Activated naive CD8-positive, alpha-beta T cell treated with anti-CD3 and anti-CD28 coated beads, Interleukin-2, amount 10 ng/mL, durations not matched to agents 7 days and 5 days (primary cell): ENCODE measurements at regions not wholly inside any gene's neighbourhood (a gene's known extent, or its start where the extent isn't known, plus 50 kb on each side); places are given as distances from the start of the nearest gene placed in this dataset.
"Not testable (repeated sequence)": the region's sequence is repeated elsewhere in the genome, so short reads cannot be mapped to it uniquely, and the experiment has no call there.

Experiments used
- ATAC-seq: fragments of 150-1000 bp; cut with Tn5 transposase; one replicate; pipeline ENCODE4 v1.10.0; 2021; ENCODE audit warnings: low read depth, moderate library complexity
- POLR2A ChIA-PET: fragments of 350-600 bp; sonication (Branson Sonifier 250); formaldehyde crosslinking; loops from one replicate; lab custom pipeline; 2021; ENCODE audit warnings: antibody characterized with exemption; lab: Charles Lee
- DNase-seq: peaks from one replicate; pipeline ENCODE4 v3.0.0; 2021
- H3K27ac Mint-ChIP-seq: one replicate; pipeline ENCODE4 v1.8.0; 2022; ENCODE audit warnings: mild to moderate bottlenecking, mixed read lengths
- H3K27me3 Mint-ChIP-seq: one replicate; pipeline ENCODE4 v1.8.0; 2022; ENCODE audit warnings: mild to moderate bottlenecking, moderate library complexity, mixed read lengths
- H3K36me3 Mint-ChIP-seq: one replicate; pipeline ENCODE4 v1.8.0; 2021; ENCODE audit warnings: mild to moderate bottlenecking, mixed read lengths
- H3K4me1 Mint-ChIP-seq: one replicate; pipeline ENCODE4 v1.8.0; 2021; ENCODE audit warnings: mixed read lengths
- H3K4me3 Mint-ChIP-seq: one replicate; pipeline ENCODE4 v1.8.0; 2022; ENCODE audit warnings: mild to moderate bottlenecking, moderate library complexity, mixed read lengths
- H3K9me3 Mint-ChIP-seq: one replicate; pipeline ENCODE4 v1.8.0; 2021; ENCODE audit warnings: mixed read lengths

GRCh38 chr12:112595410-112595809, 176.7 kb downstream of the PTPN11 start:
- DNase-seq (no peak), ATAC-seq (no peak)
- Mint-ChIP-seq H3K4me3 (no peak overlapping the region), H3K4me1 (no peaks in the 10 kb centered on the region), H3K9me3 (peaks cover under 1% of the 10 kb centered on the region), H3K27me3 (peaks cover 7% of the 10 kb centered on the region), H3K36me3 (no peaks in the 10 kb centered on the region), H3K27ac (no peak overlapping the region)
- POLR2A ChIA-PET, result no interaction called here

- H3K9me3 Mint-ChIP-seq, result peaks cover 4% of the 10 kb centered on the region
These were observed 179.2 kb downstream of the PTPN11 start for GRCh38 chr12:112597986-112598385.

GRCh38 chr12:112598626-112599025, 179.9 kb downstream of the PTPN11 start:
- H3K4me1 Mint-ChIP-seq, result no peaks in the 10 kb centered on the region
- POLR2A ChIA-PET, result no interaction called here
- H3K27me3 Mint-ChIP-seq, result peaks cover 18% of the 10 kb centered on the region
- DNase-seq, result no peak
- H3K27ac Mint-ChIP-seq, result no peak overlapping the region
- ATAC-seq, result no peak
- no peak overlapping the region for H3K4me3 Mint-ChIP-seq
- peaks cover 4% of the 10 kb centered on the region for H3K9me3 Mint-ChIP-seq
- H3K36me3 Mint-ChIP-seq, result no peaks in the 10 kb centered on the region

More at GRCh38 chr12:112597986-112598385, 179.2 kb downstream of the PTPN11 start:
- Mint-ChIP-seq H3K36me3 (no peaks in the 10 kb centered on the region), H3K27ac (no peak overlapping the region), H3K4me1 (no peaks in the 10 kb centered on the region), H3K27me3 (peaks cover 18% of the 10 kb centered on the region), H3K4me3 (no peak overlapping the region)
- POLR2A ChIA-PET, result no interaction called here
- no peak for DNase-seq
- ATAC-seq, result no peak

- Mint-ChIP-seq H3K27ac (no peak overlapping the region), H3K9me3 (peaks cover 4% of the 10 kb centered on the region), H3K27me3 (peaks cover 18% of the 10 kb centered on the region), H3K36me3 (no peaks in the 10 kb centered on the region), H3K4me1 (no peaks in the 10 kb centered on the region), H3K4me3 (no peak overlapping the region)
- POLR2A ChIA-PET, result no interaction called here
- DNase-seq (no peak), ATAC-seq (no peak)
These were observed 181.1 kb downstream of the PTPN11 start for GRCh38 chr12:112599871-112600270.

- Mint-ChIP-seq H3K9me3 (peaks cover 4% of the 10 kb centered on the region), H3K27me3 (peaks cover 17% of the 10 kb centered on the region), H3K4me1 (no peaks in the 10 kb centered on the region), H3K4me3 (no peak overlapping the region), H3K36me3 (no peaks in the 10 kb centered on the region), H3K27ac (no peak overlapping the region)
- DNase-seq (no peak), ATAC-seq (no peak)
- POLR2A ChIA-PET, result no interaction called here
These were observed 183.4 kb downstream of the PTPN11 start for GRCh38 chr12:112602150-112602549.

GRCh38 chr12:112606611-112607365, 184.8 kb upstream of the RPH3A start:
- POLR2A ChIA-PET, result no interaction called here
- Mint-ChIP-seq H3K9me3 (no peaks in the 10 kb centered on the region), H3K27ac (no peak overlapping the region), H3K4me1 (no peaks in the 10 kb centered on the region), H3K4me3 (no peak overlapping the region), H3K36me3 (no peaks in the 10 kb centered on the region), H3K27me3 (peaks cover 25% of the 10 kb centered on the region)
- no peak for ATAC-seq
- no peak for DNase-seq

GRCh38 chr12:112607427-112607826, 184.1 kb upstream of the RPH3A start:
- ATAC-seq (no peak), DNase-seq (no peak)
- no peaks in the 10 kb centered on the region for H3K4me1 Mint-ChIP-seq
- no peaks in the 10 kb centered on the region for H3K36me3 Mint-ChIP-seq
- H3K27me3 Mint-ChIP-seq, result peaks cover 21% of the 10 kb centered on the region
- H3K27ac Mint-ChIP-seq, result no peak overlapping the region
- no peaks in the 10 kb centered on the region for H3K9me3 Mint-ChIP-seq
- H3K4me3 Mint-ChIP-seq, result no peak overlapping the region
- POLR2A ChIA-PET, result no interaction called here

- H3K4me1 Mint-ChIP-seq, result no peaks in the 10 kb centered on the region
- peaks cover 14% of the 10 kb centered on the region for H3K27me3 Mint-ChIP-seq
- POLR2A ChIA-PET, result no interaction called here
- no peaks in the 10 kb centered on the region for H3K9me3 Mint-ChIP-seq
- H3K36me3 Mint-ChIP-seq, result no peaks in the 10 kb centered on the region
- no peak overlapping the region for H3K27ac Mint-ChIP-seq
- no peak overlapping the region for H3K4me3 Mint-ChIP-seq
- no peak for ATAC-seq
- DNase-seq, result no peak
These were observed 179.6 kb upstream of the RPH3A start for GRCh38 chr12:112611908-112612307.

- no peak for ATAC-seq
- no peaks in the 10 kb centered on the region for H3K36me3 Mint-ChIP-seq
- POLR2A ChIA-PET, result no interaction called here
- H3K4me1 Mint-ChIP-seq, result no peaks in the 10 kb centered on the region
- H3K9me3 Mint-ChIP-seq, result no peaks in the 10 kb centered on the region
- H3K27ac Mint-ChIP-seq, result no peak overlapping the region
- no peak for DNase-seq
- H3K27me3 Mint-ChIP-seq, result peaks cover 12% of the 10 kb centered on the region
- no peak overlapping the region for H3K4me3 Mint-ChIP-seq
These were observed 176.4 kb upstream of the RPH3A start for GRCh38 chr12:112615196-112615595.

GRCh38 chr12:112616469-112617152, 174.9 kb upstream of the RPH3A start:
- DNase-seq (no peak), ATAC-seq (no peak)
- Mint-ChIP-seq H3K36me3 (no peaks in the 10 kb centered on the region), H3K27me3 (peaks cover 12% of the 10 kb centered on the region), H3K9me3 (no peaks in the 10 kb centered on the region), H3K27ac (no peak overlapping the region), H3K4me1 (no peaks in the 10 kb centered on the region), H3K4me3 (no peak overlapping the region)
- POLR2A ChIA-PET, result no interaction called here

GRCh38 chr12:112617153-112617505, 174.4 kb upstream of the RPH3A start:
- Mint-ChIP-seq H3K4me3 (no peak overlapping the region), H3K27ac (no peak overlapping the region), H3K4me1 (no peaks in the 10 kb centered on the region), H3K36me3 (no peaks in the 10 kb centered on the region), H3K9me3 (no peaks in the 10 kb centered on the region), H3K27me3 (peaks cover 12% of the 10 kb centered on the region)
- ATAC-seq, result no peak
- POLR2A ChIA-PET, result no interaction called here
- no peak for DNase-seq

- H3K27me3 Mint-ChIP-seq, result no peaks in the 10 kb centered on the region
- ATAC-seq (no peak), DNase-seq (no peak)
- H3K9me3 Mint-ChIP-seq, result no peaks in the 10 kb centered on the region
- no peaks in the 10 kb centered on the region for H3K36me3 Mint-ChIP-seq
- POLR2A ChIA-PET, result no interaction called here
- H3K27ac Mint-ChIP-seq, result no peak overlapping the region
- peaks cover 3% of the 10 kb centered on the region for H3K4me1 Mint-ChIP-seq
- no peak overlapping the region for H3K4me3 Mint-ChIP-seq
These were observed 163.7 kb upstream of the RPH3A start for GRCh38 chr12:112627851-112628250.

- DNase-seq, H3K4me1 Mint-ChIP-seq, H3K27me3 Mint-ChIP-seq, POLR2A ChIA-PET, H3K27ac Mint-ChIP-seq, H3K4me3 Mint-ChIP-seq, H3K36me3 Mint-ChIP-seq, H3K9me3 Mint-ChIP-seq, ATAC-seq: not testable (repeated sequence)
These were observed 159.6 kb upstream of the RPH3A start for GRCh38 chr12:112631974-112632373.

GRCh38 chr12:112635036-112635435, 156.5 kb upstream of the RPH3A start:
- POLR2A ChIA-PET, result no interaction called here
- ATAC-seq (no peak), DNase-seq (no peak)
- Mint-ChIP-seq H3K4me1 (no peaks in the 10 kb centered on the region), H3K36me3 (no peaks in the 10 kb centered on the region), H3K4me3 (no peak overlapping the region), H3K27ac (no peak overlapping the region), H3K27me3 (peaks cover 6% of the 10 kb centered on the region), H3K9me3 (no peaks in the 10 kb centered on the region)
